Omental fat pad (tissue), 3 donors: ENCODE measurements at regions not wholly inside any gene's neighbourhood (a gene's known extent, or its start where the extent isn't known, plus 50 kb on each side); places are given as distances from the start of the nearest gene placed in this dataset.

Experiments used
- ATAC-seq: fragments of 150-250 bp; one replicate; pipeline ENCODE4 v1.9.1; 2016; ENCODE audit warnings: mild to moderate bottlenecking, moderate library complexity; ENCODE audit not compliant: low FRiP score
- DNase-seq: peaks from one replicate; pipeline ENCODE4 v3.0.0-alpha.2; 2019; ENCODE audit warnings: low spot score
- TF ChIP-seq, protein P1 (sequence below), 3 donors: fragments of 450-650 bp; IDR thresholded peaks; one replicate each; pipeline ENCODE4 v1.5.1; 2016 to 2017; ENCODE audit warnings: antibody characterized with exemption in 3 of 3, mild to moderate bottlenecking in 3 of 3, moderate library complexity in 2 of 3

GRCh38 chr20:56987986-56988385, 278.5 kb downstream of the BMP7 start:
- ATAC-seq (no peak), DNase-seq (no peak)
- TF ChIP-seq, protein P1, sequence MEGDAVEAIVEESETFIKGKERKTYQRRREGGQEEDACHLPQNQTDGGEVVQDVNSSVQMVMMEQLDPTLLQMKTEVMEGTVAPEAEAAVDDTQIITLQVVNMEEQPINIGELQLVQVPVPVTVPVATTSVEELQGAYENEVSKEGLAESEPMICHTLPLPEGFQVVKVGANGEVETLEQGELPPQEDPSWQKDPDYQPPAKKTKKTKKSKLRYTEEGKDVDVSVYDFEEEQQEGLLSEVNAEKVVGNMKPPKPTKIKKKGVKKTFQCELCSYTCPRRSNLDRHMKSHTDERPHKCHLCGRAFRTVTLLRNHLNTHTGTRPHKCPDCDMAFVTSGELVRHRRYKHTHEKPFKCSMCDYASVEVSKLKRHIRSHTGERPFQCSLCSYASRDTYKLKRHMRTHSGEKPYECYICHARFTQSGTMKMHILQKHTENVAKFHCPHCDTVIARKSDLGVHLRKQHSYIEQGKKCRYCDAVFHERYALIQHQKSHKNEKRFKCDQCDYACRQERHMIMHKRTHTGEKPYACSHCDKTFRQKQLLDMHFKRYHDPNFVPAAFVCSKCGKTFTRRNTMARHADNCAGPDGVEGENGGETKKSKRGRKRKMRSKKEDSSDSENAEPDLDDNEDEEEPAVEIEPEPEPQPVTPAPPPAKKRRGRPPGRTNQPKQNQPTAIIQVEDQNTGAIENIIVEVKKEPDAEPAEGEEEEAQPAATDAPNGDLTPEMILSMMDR (IDR thresholded peaks at IDR 0.05), result no peak

DNA sequence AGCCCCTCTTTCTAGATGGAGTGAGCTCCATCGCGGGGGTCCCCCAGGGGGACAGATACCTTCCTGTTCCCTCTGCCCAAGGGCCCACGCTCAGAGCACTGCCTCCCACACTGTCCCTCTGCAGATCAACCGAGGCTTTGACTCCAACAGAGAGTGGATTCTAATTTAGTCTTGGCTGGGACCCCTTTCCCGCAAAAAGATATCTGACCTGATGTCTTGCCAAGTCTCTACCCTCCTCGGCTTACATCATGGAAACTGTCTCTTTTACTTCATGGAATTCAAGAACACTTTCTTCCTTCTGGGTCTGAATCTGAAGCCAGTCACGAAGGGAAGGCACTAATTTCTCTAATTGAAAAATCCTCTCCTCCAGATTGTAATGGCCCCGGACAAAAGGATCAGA, 278.0 kb downstream of the BMP7 start:
- no peak for ATAC-seq
- TF ChIP-seq, protein P1 (IDR thresholded peaks at IDR 0.05), result no peak
- no peak for DNase-seq

- ATAC-seq, result no peak
- TF ChIP-seq, protein P1 (IDR thresholded peaks at IDR 0.05), result no peak
- DNase-seq, result no peak
These were observed 276.9 kb downstream of the BMP7 start for GRCh38 chr20:56989516-56989915.

DNA sequence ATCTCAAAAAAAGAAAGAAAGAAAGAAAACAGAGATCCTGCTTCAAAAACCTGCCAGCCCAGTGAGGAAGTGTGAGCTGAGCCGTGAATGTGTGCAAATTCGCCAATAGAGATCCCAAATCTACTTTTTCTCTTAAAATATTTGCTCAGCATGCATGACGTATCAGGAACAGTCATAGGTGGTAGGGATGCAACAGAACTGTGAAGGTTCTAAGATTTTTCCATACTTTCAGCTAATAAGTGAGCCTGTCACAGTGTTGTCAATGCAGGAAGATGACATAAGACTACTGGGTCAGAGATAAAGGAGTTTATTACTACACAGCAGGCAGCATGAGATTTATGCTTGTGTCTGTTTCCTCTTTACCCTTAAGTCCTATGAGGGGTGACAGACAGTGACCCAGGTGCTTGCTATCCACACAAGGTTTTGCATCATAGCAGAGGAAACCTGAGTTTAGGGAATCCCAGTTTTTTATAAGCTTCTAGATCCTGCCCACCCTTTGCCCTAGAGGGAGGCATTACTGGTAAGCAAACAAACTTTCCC, 273.4 kb downstream of the BMP7 start:
- DNase-seq (no peak), ATAC-seq (no peak)
- TF ChIP-seq, protein P1 (IDR thresholded peaks at IDR 0.05), result no peak

- TF ChIP-seq, protein P1 (IDR thresholded peaks at IDR 0.05), result no peak
- ATAC-seq (no peak), DNase-seq (no peak)
These were observed 272.4 kb downstream of the BMP7 start for GRCh38 chr20:56994006-56994405.

DNA sequence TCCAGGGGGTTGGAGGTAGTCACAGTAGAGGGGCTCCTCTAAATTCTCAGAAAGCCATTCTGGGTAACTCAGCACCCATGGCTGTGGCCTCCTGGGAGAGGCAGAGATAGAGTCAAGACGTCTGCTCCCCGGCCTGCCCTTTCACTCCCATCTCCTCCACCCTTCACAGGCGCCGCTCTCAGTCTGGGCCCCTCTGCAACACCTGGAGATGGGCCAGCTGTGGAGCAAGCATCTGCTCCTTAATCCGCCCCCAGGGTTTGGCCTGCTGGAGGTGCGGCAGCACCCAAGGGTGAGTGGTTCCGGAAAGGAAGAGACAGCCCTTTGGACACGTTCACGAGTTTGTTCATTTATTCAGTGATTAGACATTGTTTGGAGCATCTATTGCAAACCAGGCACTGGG, 271.3 kb downstream of the BMP7 start:
- DNase-seq, result no peak
- no peak for ATAC-seq
- TF ChIP-seq, protein P1 (IDR thresholded peaks at IDR 0.05), result no peak

- DNase-seq (no peak), ATAC-seq (no peak)
- TF ChIP-seq, protein P1 (IDR thresholded peaks at IDR 0.05), result no peak
These were observed 270.8 kb downstream of the BMP7 start for GRCh38 chr20:56995635-56996075.
